IMR-90 (cell line): ENCODE measurements at regions not wholly inside any gene's neighbourhood (a gene's known extent, or its start where the extent isn't known, plus 50 kb on each side); places are given as distances from the start of the nearest gene placed in this dataset.

Experiments
- ATAC-seq: fragments of 200-7000 bp; cut with Tn5 transposase; 2 replicates; pipeline ENCODE4 v1.9.1; 2020; ENCODE audit warnings: low read depth, mild to moderate bottlenecking, moderate library complexity
- BruUV-seq: library from RNA; stranded (reverse); fragments of 400-500 nt; replicated peaks from 2 replicates; lab custom pipeline; 2021; lab: Mats Ljungman, UMichigan
- CTCF ChIA-PET: fragments of 300-600 bp; formaldehyde crosslinking; extraction: SDS; loops from one replicate; lab custom pipeline; 2021; ENCODE audit warnings: antibody characterized with exemption; lab: Yijun Ruan, JAX
- POLR2A ChIA-PET: fragments of 300-600 bp; sonication (Branson Sonifier 250); formaldehyde crosslinking; loops from one replicate; lab custom pipeline; 2022; ENCODE audit warnings: antibody characterized with exemption; ENCODE audit not compliant: unreplicated experiment; lab: Charles Lee
- DNase-seq: peaks from one replicate; pipeline ENCODE4 v3.0.0; 2013
- H2AFZ ChIP-seq: replicated peaks from 2 replicates; pipeline ENCODE3; 2013; ENCODE audit warnings: low read length, mild to moderate bottlenecking; ENCODE audit not compliant: poor library complexity
- H2AK5ac ChIP-seq: 2 replicates; pipeline ENCODE4 v1.6.1; 2013; ENCODE audit warnings: low read depth, low read length, inconsistent platforms
- H2AK9ac ChIP-seq: replicated peaks from 2 replicates; pipeline ENCODE3; 2013; ENCODE audit warnings: mild to moderate bottlenecking, low read depth, low read length, moderate library complexity; ENCODE audit not compliant: poor library complexity
- H2BK120ac ChIP-seq: 2 replicates; pipeline ENCODE4 v1.6.1; 2013; ENCODE audit warnings: low read depth, low read length, inconsistent platforms
- H2BK15ac ChIP-seq: 3 replicates; pipeline ENCODE4 v1.6.1; 2013; ENCODE audit warnings: low read depth, low read length, inconsistent platforms
- H2BK20ac ChIP-seq: 2 replicates; pipeline ENCODE4 v1.6.1; 2013; ENCODE audit warnings: low read depth, mild to moderate bottlenecking, inconsistent platforms, low read length, moderate library complexity
- H2BK5ac ChIP-seq: 2 replicates; pipeline ENCODE4 v1.6.1; 2013; ENCODE audit warnings: mild to moderate bottlenecking, low read depth, low read length, inconsistent platforms; ENCODE audit not compliant: poor library complexity, severe bottlenecking
- H3K14ac ChIP-seq: replicated peaks from 2 replicates; pipeline ENCODE4 v1.6.1; 2013; ENCODE audit warnings: low read depth, low read length, inconsistent platforms
- H3K18ac ChIP-seq: 2 replicates; pipeline ENCODE4 v1.6.1; 2013; ENCODE audit warnings: low read depth, low read length, control low read depth
- H3K23ac ChIP-seq: 2 replicates; pipeline ENCODE4 v1.6.1; 2013; ENCODE audit warnings: low read depth, low read length, inconsistent platforms
- H3K27ac ChIP-seq: 2 replicates; pipeline ENCODE4 v1.5.1; 2013; ENCODE audit warnings: mild to moderate bottlenecking, control low read depth, low read length; ENCODE audit not compliant: insufficient read depth
- H3K27me3 ChIP-seq: 2 replicates; pipeline ENCODE4 v1.6.1; 2013; ENCODE audit warnings: low read length; ENCODE audit not compliant: control insufficient read depth, insufficient read depth
- H3K36me3 ChIP-seq: 2 replicates; pipeline ENCODE4 v1.6.1; 2013; ENCODE audit warnings: low read length, mixed read lengths; ENCODE audit not compliant: control insufficient read depth, insufficient read depth
- H3K4ac ChIP-seq: 2 replicates; pipeline ENCODE4 v1.6.1; 2013; ENCODE audit warnings: low read depth, low read length, inconsistent platforms
- H3K4me1 ChIP-seq: 2 replicates; pipeline ENCODE4 v1.6.1; 2013; ENCODE audit warnings: low read length, mixed read lengths; ENCODE audit not compliant: control insufficient read depth, insufficient read depth
- H3K4me2 ChIP-seq: 2 replicates; pipeline ENCODE4 v1.6.1; 2013; ENCODE audit warnings: low read depth, mild to moderate bottlenecking, control low read depth, low read length, moderate library complexity
- H3K4me3 ChIP-seq: 2 replicates; pipeline ENCODE4 v1.5.1; 2013; ENCODE audit warnings: low read depth, mild to moderate bottlenecking, control low read depth, low read length, moderate library complexity; ENCODE audit not compliant: insufficient read depth
- H3K56ac ChIP-seq: 2 replicates; pipeline ENCODE4 v1.6.1; 2013; ENCODE audit warnings: low read length, inconsistent platforms; ENCODE audit not compliant: insufficient read depth; ENCODE audit errors: extremely low read depth
- H3K79me1 ChIP-seq, 2 experiments: 2 replicates each; pipeline ENCODE4 v1.6.1; 2013; ENCODE audit warnings: low read length in 2 of 2, inconsistent platforms in 1 of 2, low read depth in 1 of 2
- H3K9ac ChIP-seq: 2 replicates; pipeline ENCODE4 v1.6.1; 2013; ENCODE audit warnings: low read depth, low read length, control low read depth
- H3K9me1 ChIP-seq: 2 replicates; pipeline ENCODE4 v1.6.1; 2013; ENCODE audit warnings: low read length, inconsistent platforms; ENCODE audit not compliant: insufficient read depth
- H3K9me3 ChIP-seq: 2 replicates; pipeline ENCODE4 v1.6.1; 2013; ENCODE audit warnings: low read length; ENCODE audit not compliant: control insufficient read depth, insufficient read depth
- H4K20me1 ChIP-seq: 2 replicates; pipeline ENCODE4 v1.6.1; 2013; ENCODE audit warnings: low read length, inconsistent platforms; ENCODE audit not compliant: insufficient read depth
- H4K5ac ChIP-seq: 2 replicates; pipeline ENCODE4 v1.6.1; 2013; ENCODE audit warnings: mild to moderate bottlenecking, low read depth, low read length, control low read depth
- H4K8ac ChIP-seq, 2 experiments: 2 replicates each; pipeline ENCODE4 v1.6.1; 2013; ENCODE audit warnings: low read depth in 2 of 2, low read length in 2 of 2, control low read depth in 1 of 2, inconsistent platforms in 1 of 2
- H4K91ac ChIP-seq: 2 replicates; pipeline ENCODE4 v1.6.1; 2013; ENCODE audit warnings: low read depth, low read length, inconsistent platforms; ENCODE audit not compliant: insufficient read depth
- BHLHE40 ChIP-seq: fragments of 150-350 bp; IDR thresholded peaks from 2 replicates; pipeline ENCODE4 v1.6.1; 2016; ENCODE audit warnings: mild to moderate bottlenecking, low read depth, low read length
- CEBPB ChIP-seq: IDR thresholded peaks from 2 replicates; pipeline ENCODE4 v1.6.1; 2012; ENCODE audit warnings: low read depth, low read length, improper control_type of control experiment
- ELK1 ChIP-seq: fragments of 150-350 bp; IDR thresholded peaks from 2 replicates; pipeline ENCODE4 v1.6.1; 2016; ENCODE audit warnings: low read depth, mild to moderate bottlenecking, low read length, moderate library complexity, borderline replicate concordance
- FOS ChIP-seq: fragments of 150-350 bp; IDR thresholded peaks from 2 replicates; pipeline ENCODE4 v1.6.1; 2016; ENCODE audit warnings: low read depth, low read length
- MAFK ChIP-seq: IDR thresholded peaks from 2 replicates; pipeline ENCODE4 v1.6.1; 2012; ENCODE audit warnings: low read depth, low read length, improper control_type of control experiment
- MAZ ChIP-seq: IDR thresholded peaks from 2 replicates; pipeline ENCODE4 v1.6.1; 2012; ENCODE audit warnings: low read depth, mild to moderate bottlenecking, low read length, improper control_type of control experiment, moderate library complexity, borderline replicate concordance
- MXI1 ChIP-seq: IDR thresholded peaks from 2 replicates; pipeline ENCODE4 v1.6.1; 2012; ENCODE audit warnings: low read depth, mild to moderate bottlenecking, low read length, moderate library complexity, borderline replicate concordance
- NFE2L2 ChIP-seq: fragments of 150-350 bp; IDR thresholded peaks from 2 replicates; pipeline ENCODE4 v1.6.1; 2016; ENCODE audit warnings: low read depth, mild to moderate bottlenecking, low read length
- POLR2A ChIP-seq: IDR thresholded peaks from 2 replicates; pipeline ENCODE4 v1.6.1; 2012; ENCODE audit warnings: mild to moderate bottlenecking, low read depth, low read length
- RCOR1 ChIP-seq: IDR thresholded peaks from 2 replicates; pipeline ENCODE4 v1.6.1; 2012; ENCODE audit warnings: mild to moderate bottlenecking, low read length, improper control_type of control experiment; ENCODE audit not compliant: insufficient replicate concordance
- RFX5 ChIP-seq: IDR thresholded peaks from 2 replicates; pipeline ENCODE4 v1.8.0; 2012; ENCODE audit warnings: low read depth, mild to moderate bottlenecking, low read length, moderate library complexity
- SMC3 ChIP-seq: fragments of 150-350 bp; IDR thresholded peaks from 2 replicates; pipeline ENCODE4 v1.6.1; 2016; ENCODE audit warnings: low read depth, mild to moderate bottlenecking, antibody characterized with exemption, low read length, moderate library complexity
- USF2 ChIP-seq: fragments of 150-350 bp; IDR thresholded peaks from 2 replicates; pipeline ENCODE4 v1.6.1; 2017; ENCODE audit warnings: mild to moderate bottlenecking, antibody characterized with exemption, low read length, low read depth
- WGBS, 2 experiments: methylation state at CpG; one replicate each; pipeline versions ENCODE4 v1.1.5 to v1.1.7; 2013; ENCODE audit warnings: missing lambda C conversion rate in 2 of 2; ENCODE audit not compliant: insufficient read length in 1 of 2; ENCODE audit errors: extremely low coverage in 2 of 2; 5-methylcytosine and 5-hydroxymethylcytosine counted together
- dilution Hi-C: fragments of 300-500 bp; cut with HindIII; formaldehyde crosslinking; loops from one replicate; pipeline ENCODE4 v1.14.3; 2018; ENCODE audit warnings: low sequenced_read_pairs; ENCODE audit not compliant: unreplicated experiment
- in situ Hi-C: fragments of 300-500 bp; cut with MboI; formaldehyde crosslinking; loops from 3 replicates; pipeline ENCODE4 v1.14.3; 2019; ENCODE audit warnings: low sequenced_read_pairs, inconsistent platforms, mixed read lengths
- intact Hi-C: fragments of 100-400 bp; cut with micrococcal nuclease; formaldehyde crosslinking; loops from 2 replicates; pipeline ENCODE4 v1.10.0; 2022
- TF ChIP-seq, protein P1 (sequence below): conservative IDR thresholded peaks from 2 replicates; pipeline ENCODE4 v1.5.1; 2012; ENCODE audit warnings: mild to moderate bottlenecking, low read depth, low read length, improper control_type of control experiment

GRCh38 chr16:86437348-86437747 is 73.0 kb upstream of the FOXF1 start:
- no peak overlapping the region for H3K4me3 ChIP-seq
- H3K9me3 ChIP-seq: no peaks in the 10 kb centered on the region

More at GRCh38 chr16:86437348-86437747, 73.0 kb upstream of the FOXF1 start:
- Histone ChIP-seq H3K27ac (no peak overlapping the region), H4K5ac (no peak overlapping the region), H3K27me3 (peaks cover 3% of the 10 kb centered on the region), H4K20me1 (no peaks in the 10 kb centered on the region), H4K91ac (peak overlapping the region; percentile 20; the same call in 1 of the 2 replicates), H4K8ac (no peak overlapping the region), H3K79me1 (no peaks in the 10 kb centered on the region), H2AK5ac (0 out of 2 replicates have a peak overlapping the region, but pooled peaks have one; percentile 20), H3K56ac (no peak overlapping the region), H3K4me2 (no peak overlapping the region), H3K14ac (no peak overlapping the region; the same call in 1 of the 2 replicates), H3K4me1 (peaks cover 11% of the 10 kb centered on the region), H3K9me1 (no peaks in the 10 kb centered on the region; the same call in 1 of the 2 replicates), H3K18ac (no peak overlapping the region), H3K4ac (peak overlapping the region; percentile 16; the same call in 1 of the 2 replicates), H3K23ac (peak overlapping the region; percentile 59; the same call in 1 of the 2 replicates), H3K9ac (no peak overlapping the region), H2AFZ (no peak overlapping the region), H2BK20ac (peak overlapping the region; percentile 57; the same call in 1 of the 2 replicates), H3K36me3 (no peaks in the 10 kb centered on the region), H2BK5ac (peak overlapping the region; percentile 41), H2AK9ac (no peak overlapping the region), H2BK120ac (no peak overlapping the region), H2BK15ac (no peak overlapping the region)
- no TSS peak for BruUV-seq
- ChIA-PET POLR2A (no interaction called here), CTCF (no interaction called here)
- WGBS, 2 experiments: 85 to 100% methylated on average over 3 of the region's 3 CpGs
- in situ Hi-C loops: no loop called here
- intact Hi-C loops: no loop called here
- no peak for ATAC-seq
- no peak for DNase-seq
- dilution Hi-C loops: no loop called here
- TF ChIP-seq BHLHE40 (no peak), SMC3 (no peak), RFX5 (no peak), USF2 (no peak), MXI1 (no peak), CEBPB (no peak), NFE2L2 (no peak), ELK1 (no peak), MAZ (no peak), FOS (no peak), RCOR1 (no peak), MAFK (no peak), POLR2A (no peak)
- TF ChIP-seq, protein P1, sequence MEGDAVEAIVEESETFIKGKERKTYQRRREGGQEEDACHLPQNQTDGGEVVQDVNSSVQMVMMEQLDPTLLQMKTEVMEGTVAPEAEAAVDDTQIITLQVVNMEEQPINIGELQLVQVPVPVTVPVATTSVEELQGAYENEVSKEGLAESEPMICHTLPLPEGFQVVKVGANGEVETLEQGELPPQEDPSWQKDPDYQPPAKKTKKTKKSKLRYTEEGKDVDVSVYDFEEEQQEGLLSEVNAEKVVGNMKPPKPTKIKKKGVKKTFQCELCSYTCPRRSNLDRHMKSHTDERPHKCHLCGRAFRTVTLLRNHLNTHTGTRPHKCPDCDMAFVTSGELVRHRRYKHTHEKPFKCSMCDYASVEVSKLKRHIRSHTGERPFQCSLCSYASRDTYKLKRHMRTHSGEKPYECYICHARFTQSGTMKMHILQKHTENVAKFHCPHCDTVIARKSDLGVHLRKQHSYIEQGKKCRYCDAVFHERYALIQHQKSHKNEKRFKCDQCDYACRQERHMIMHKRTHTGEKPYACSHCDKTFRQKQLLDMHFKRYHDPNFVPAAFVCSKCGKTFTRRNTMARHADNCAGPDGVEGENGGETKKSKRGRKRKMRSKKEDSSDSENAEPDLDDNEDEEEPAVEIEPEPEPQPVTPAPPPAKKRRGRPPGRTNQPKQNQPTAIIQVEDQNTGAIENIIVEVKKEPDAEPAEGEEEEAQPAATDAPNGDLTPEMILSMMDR: no peak
